ENCODE measurements at regions not wholly inside any gene's neighbourhood (a gene's known extent, or its start where the extent isn't known, plus 50 kb on each side); places are given as distances from the start of the nearest gene placed in this dataset.

DNA sequence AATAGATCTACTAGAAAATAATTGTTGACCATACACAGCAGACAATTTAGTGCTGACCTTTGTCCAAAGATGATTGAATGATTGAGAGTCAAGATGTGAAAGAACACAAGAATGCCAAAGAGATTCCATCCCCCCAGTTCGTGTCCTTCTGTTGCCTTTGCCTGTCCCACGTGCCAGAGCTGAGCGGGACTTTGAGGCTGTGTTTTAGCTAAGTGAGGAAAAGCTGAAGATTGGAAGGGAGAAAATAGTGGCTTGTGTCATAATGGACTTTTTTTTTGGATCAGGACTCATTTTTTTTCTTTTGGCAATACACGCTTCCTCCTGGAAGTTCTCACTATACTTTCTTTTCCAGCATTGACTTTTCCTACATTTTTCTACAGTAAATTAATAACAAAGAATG is 206.6 kb upstream of the MDFIC2 start:
- H3K4me3 Mint-ChIP-seq, result no peak overlapping the region
- no peaks in the 10 kb centered on the region for H3K27me3 Mint-ChIP-seq
- H3K36me3 Mint-ChIP-seq, result no peaks in the 10 kb centered on the region

GRCh38 chr3:70518356-70518755 is 205.9 kb upstream of the MDFIC2 start:
- H3K27me3 Mint-ChIP-seq, result no peaks in the 10 kb centered on the region
- no peak overlapping the region for H3K4me3 Mint-ChIP-seq
- peaks cover 5% of the 10 kb centered on the region for H3K4me1 Mint-ChIP-seq (ENCODE audit: unreplicated experiment)
- DNase-seq (ENCODE audit: extremely low spot score, unreplicated experiment), result no peak
- no peaks in the 10 kb centered on the region for H3K9me3 Mint-ChIP-seq
- TF ChIP-seq, protein P1, sequence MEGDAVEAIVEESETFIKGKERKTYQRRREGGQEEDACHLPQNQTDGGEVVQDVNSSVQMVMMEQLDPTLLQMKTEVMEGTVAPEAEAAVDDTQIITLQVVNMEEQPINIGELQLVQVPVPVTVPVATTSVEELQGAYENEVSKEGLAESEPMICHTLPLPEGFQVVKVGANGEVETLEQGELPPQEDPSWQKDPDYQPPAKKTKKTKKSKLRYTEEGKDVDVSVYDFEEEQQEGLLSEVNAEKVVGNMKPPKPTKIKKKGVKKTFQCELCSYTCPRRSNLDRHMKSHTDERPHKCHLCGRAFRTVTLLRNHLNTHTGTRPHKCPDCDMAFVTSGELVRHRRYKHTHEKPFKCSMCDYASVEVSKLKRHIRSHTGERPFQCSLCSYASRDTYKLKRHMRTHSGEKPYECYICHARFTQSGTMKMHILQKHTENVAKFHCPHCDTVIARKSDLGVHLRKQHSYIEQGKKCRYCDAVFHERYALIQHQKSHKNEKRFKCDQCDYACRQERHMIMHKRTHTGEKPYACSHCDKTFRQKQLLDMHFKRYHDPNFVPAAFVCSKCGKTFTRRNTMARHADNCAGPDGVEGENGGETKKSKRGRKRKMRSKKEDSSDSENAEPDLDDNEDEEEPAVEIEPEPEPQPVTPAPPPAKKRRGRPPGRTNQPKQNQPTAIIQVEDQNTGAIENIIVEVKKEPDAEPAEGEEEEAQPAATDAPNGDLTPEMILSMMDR (conservative IDR thresholded peaks at IDR 0.05), result no peak
- no peak overlapping the region for H3K27ac Mint-ChIP-seq
- H3K36me3 Mint-ChIP-seq, result no peaks in the 10 kb centered on the region

More for the DNA sequence above, 206.6 kb upstream of the MDFIC2 start:
- TF ChIP-seq, protein P1 (conservative IDR thresholded peaks at IDR 0.05), result no peak
- no peak overlapping the region for H3K27ac Mint-ChIP-seq
- DNase-seq (ENCODE audit: extremely low spot score, unreplicated experiment), result no peak
- no peaks in the 10 kb centered on the region for H3K9me3 Mint-ChIP-seq
- H3K4me1 Mint-ChIP-seq (ENCODE audit: unreplicated experiment), result peaks cover 5% of the 10 kb centered on the region

DNA sequence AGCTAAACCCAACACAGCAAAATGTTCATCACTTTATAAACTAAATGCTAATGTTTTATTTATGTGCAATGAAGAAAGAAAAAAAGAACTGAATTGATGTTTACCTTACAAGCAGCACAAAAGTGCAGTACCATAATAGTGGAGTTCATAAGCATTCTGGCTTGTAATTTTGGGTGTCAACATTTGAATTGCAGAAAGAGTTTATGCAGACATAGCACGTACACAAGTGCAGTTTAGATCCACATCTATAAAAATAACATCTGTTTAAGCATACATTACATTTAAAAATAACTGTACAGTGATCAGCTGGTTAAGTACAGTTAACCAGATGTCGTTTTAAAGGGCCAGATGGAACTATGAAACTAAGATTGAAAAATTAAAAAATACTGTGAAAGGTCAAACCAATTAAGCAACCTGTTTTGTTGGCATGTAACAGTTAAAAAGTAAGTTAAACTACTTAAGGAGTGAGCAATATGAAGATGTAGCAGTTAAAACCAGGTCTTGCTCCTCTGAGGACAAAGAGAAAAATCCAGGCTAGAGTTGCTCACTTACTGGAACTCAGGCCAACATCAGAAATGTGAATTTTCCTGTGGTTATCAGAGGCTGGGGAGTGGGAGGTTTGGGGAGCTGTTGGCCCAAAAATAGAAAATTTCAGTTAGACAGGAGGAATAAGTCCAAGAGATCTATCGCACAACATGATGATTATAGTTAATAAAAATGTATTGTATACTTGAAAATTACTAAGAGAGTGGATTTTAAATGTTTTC is 204.9 kb upstream of the MDFIC2 start:
- H3K4me3 Mint-ChIP-seq, result no peak overlapping the region
- no peaks in the 10 kb centered on the region for H3K27me3 Mint-ChIP-seq

GRCh38 chr3:70516076-70516475 is 203.6 kb upstream of the MDFIC2 start:
- Mint-ChIP-seq H3K4me3 (no peak overlapping the region), H3K9me3 (no peaks in the 10 kb centered on the region), H3K27ac (no peak overlapping the region), H3K4me1 (ENCODE audit: unreplicated experiment) (peaks cover 5% of the 10 kb centered on the region), H3K27me3 (no peaks in the 10 kb centered on the region), H3K36me3 (no peaks in the 10 kb centered on the region)
- TF ChIP-seq, protein P1 (conservative IDR thresholded peaks at IDR 0.05), result no peak
- DNase-seq (ENCODE audit: extremely low spot score, unreplicated experiment), result no peak

More for the DNA sequence above, 204.9 kb upstream of the MDFIC2 start:
- no peak for DNase-seq (ENCODE audit: extremely low spot score, unreplicated experiment)
- TF ChIP-seq, protein P1 (conservative IDR thresholded peaks at IDR 0.05), result no peak
- H3K36me3 Mint-ChIP-seq, result no peaks in the 10 kb centered on the region
- H3K9me3 Mint-ChIP-seq, result no peaks in the 10 kb centered on the region
- H3K4me1 Mint-ChIP-seq (ENCODE audit: unreplicated experiment), result peaks cover 5% of the 10 kb centered on the region
- no peak overlapping the region for H3K27ac Mint-ChIP-seq

DNA sequence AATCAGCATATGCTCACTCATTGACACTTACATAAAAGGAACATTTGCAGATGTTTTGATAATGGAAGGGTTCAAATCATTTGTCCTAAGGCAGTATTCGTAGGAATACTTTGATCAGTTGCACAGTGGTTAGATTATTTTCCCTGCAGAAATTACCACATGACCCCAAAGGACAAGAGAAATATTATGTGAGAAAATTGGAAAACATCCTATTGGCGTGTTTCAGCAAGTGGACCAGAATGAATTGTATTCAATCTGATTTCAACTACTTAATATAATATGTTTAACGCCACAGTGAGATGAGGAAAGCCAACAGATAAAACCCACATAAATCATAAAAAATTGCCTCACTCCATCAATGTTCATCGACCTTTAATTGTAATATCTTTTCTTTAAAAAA is 195.0 kb upstream of the MDFIC2 start:
- no peaks in the 10 kb centered on the region for H3K36me3 Mint-ChIP-seq
- H3K27me3 Mint-ChIP-seq, result no peaks in the 10 kb centered on the region
- DNase-seq (ENCODE audit: extremely low spot score, unreplicated experiment), result no peak
- TF ChIP-seq, protein P1 (conservative IDR thresholded peaks at IDR 0.05), result no peak
- H3K4me3 Mint-ChIP-seq, result no peak overlapping the region
- no peaks in the 10 kb centered on the region for H3K4me1 Mint-ChIP-seq (ENCODE audit: unreplicated experiment)
- no peak overlapping the region for H3K27ac Mint-ChIP-seq
- H3K9me3 Mint-ChIP-seq, result no peaks in the 10 kb centered on the region
